WTC11 (cell line): ENCODE measurements at regions not wholly inside any gene's neighbourhood (a gene's known extent, or its start where the extent isn't known, plus 50 kb on each side); places are given as distances from the start of the nearest gene placed in this dataset.

Experiments used
- ESRRA ChIP-seq: sonication (generic); formaldehyde crosslinking; IDR thresholded peaks from 2 replicates; pipeline ENCODE4 v1.8.1; 2022; ENCODE audit warnings: mild to moderate bottlenecking, missing genetic modification reagents, borderline replicate concordance
- TF ChIP-seq, protein P1 (sequence below): fragments of 200-600 bp; IDR thresholded peaks from 2 replicates; pipeline ENCODE4 v1.8.0; 2022; ENCODE audit warnings: antibody characterized with exemption
- TF ChIP-seq, protein P2 (sequence below): sonication (generic); formaldehyde crosslinking; IDR thresholded peaks from 2 replicates; pipeline ENCODE4 v1.8.0; 2022; ENCODE audit warnings: mild to moderate bottlenecking, missing genetic modification reagents

DNA sequence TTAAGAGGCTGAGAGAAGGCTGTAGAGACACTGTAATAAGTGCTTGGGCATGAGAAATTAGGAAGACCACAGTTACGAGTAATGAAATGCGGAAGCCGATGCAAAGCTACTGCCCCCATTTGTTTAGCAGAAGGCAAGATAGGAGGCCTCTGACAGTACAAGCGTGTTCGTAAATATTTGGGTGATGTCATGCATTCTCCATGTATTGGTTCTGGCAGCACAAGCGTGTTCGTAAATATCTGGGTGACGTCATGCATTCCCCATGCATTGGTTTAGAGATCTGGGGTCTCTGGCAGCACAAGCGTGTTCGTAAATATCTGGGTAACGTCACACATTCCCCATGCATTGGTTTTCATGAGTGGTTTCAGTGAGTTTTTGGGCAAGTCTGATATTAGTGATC, 661.5 kb upstream of the FRG1 start:
- TF ChIP-seq, protein P1, sequence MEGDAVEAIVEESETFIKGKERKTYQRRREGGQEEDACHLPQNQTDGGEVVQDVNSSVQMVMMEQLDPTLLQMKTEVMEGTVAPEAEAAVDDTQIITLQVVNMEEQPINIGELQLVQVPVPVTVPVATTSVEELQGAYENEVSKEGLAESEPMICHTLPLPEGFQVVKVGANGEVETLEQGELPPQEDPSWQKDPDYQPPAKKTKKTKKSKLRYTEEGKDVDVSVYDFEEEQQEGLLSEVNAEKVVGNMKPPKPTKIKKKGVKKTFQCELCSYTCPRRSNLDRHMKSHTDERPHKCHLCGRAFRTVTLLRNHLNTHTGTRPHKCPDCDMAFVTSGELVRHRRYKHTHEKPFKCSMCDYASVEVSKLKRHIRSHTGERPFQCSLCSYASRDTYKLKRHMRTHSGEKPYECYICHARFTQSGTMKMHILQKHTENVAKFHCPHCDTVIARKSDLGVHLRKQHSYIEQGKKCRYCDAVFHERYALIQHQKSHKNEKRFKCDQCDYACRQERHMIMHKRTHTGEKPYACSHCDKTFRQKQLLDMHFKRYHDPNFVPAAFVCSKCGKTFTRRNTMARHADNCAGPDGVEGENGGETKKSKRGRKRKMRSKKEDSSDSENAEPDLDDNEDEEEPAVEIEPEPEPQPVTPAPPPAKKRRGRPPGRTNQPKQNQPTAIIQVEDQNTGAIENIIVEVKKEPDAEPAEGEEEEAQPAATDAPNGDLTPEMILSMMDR, result no peak
- TF ChIP-seq, protein P2, sequence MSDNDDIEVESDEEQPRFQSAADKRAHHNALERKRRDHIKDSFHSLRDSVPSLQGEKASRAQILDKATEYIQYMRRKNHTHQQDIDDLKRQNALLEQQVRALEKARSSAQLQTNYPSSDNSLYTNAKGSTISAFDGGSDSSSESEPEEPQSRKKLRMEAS (CRISPR knock-in tag), result no peak
- TF ChIP-seq ESRRA (CRISPR knock-in tag), result no peak
